ENCODE measurements at regions not wholly inside any gene's neighbourhood (a gene's known extent, or its start where the extent isn't known, plus 50 kb on each side); places are given as distances from the start of the nearest gene placed in this dataset.

DNA sequence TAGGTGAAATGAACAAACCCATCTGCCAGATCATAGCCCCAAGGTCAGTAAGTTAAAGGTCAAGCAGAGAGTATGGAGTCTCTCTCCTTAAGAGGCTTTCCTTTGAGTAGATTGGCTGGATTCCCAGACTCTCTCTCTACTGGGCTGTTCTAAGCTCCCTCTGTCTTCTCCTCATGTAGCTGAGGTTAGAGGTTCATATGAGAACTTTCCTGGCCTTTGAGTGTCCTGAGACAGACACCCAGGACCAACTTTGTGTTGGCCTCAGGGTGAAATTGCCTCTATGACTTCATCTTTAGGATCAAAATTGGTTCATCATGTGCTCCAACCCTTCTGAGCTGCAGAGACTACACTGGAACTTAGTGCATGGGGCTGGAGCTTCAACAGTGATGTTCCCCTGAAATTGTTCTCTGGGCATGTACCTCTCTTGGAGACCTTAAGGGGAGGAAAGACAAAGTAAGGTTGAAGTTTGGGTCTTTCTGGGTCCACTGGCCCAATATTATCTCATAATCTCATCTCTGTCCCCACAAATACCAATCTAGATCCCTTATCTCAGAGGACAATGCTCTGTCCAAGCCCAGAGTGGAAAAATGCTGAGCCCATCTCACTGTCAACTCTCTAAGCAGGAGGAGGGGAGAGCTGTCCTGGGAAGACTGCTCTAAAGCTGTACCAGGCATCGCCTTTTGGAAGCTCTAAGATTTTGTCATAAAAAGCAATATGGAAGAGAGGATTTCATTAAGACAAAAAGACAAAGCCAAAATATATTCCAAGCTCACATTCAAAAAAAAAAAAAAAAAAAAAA is 177.3 kb upstream of the ARL4C start:
- DNase-seq: no peak

DNA sequence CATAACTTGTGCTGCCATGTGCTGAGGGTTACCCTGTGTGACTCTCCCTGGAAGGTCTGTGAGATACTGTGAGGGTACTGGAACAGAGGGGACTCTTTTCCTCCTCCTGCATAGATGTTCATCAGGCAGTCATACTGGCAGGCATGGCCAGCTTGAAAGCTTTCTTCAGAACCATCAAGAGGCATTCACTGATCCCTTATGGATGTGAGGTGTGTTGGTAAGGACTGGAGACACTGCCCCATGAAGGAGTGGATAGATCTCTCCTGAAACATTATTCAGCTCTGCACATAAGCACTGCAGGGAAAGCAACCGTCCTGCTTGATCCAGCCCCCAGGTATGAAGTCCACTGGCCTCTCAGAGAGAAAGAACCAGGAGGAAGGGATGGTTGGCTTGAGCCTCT is 176.6 kb upstream of the ARL4C start:
- DNase-seq: no peak

- no peak for DNase-seq
These were observed 175.7 kb upstream of the ARL4C start for GRCh38 chr2:234672498-234673150.

GRCh38 chr2:234671716-234672115 is 174.8 kb upstream of the ARL4C start:
- DNase-seq: no peak

DNA sequence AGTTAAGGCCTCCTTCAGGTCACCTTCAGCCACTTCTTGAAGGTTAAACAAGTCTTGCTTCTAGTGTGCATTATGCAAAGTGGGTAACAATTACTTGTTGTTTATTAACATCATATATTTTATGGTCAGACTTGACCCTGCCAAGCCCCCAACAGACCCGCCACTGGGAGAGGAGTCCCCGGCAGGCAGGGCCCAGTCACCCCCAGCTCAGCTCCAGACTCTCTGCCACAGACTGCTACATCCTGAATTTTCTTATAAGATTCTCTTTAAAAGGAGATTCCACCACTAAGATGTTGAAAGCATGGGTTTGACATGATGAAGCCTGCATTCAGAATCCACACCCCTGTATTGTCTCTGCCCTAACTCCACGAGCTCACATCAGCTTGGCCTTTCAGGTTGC is 174.3 kb upstream of the ARL4C start:
- no peak for DNase-seq

DNA sequence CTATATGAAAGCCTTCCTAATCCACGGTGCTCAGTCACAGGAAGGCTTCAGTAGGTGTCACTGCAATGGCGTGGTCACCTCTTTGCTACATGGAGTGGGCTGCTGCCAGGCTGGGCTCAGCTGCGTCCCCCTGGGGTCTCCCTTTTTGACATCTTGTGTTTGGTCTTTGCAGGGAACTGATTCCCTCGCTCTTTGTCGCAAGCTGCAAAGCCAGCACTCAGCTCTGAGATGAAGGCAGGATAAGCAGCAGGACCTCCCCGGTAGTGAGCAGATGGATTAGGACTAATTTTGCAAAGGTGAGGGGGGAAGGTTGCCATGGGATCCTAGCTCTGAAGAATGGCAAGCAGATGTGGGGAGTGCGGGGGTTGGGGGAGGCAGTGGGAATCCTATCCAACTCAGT is 173.9 kb upstream of the ARL4C start:
- DNase-seq: no peak

DNA sequence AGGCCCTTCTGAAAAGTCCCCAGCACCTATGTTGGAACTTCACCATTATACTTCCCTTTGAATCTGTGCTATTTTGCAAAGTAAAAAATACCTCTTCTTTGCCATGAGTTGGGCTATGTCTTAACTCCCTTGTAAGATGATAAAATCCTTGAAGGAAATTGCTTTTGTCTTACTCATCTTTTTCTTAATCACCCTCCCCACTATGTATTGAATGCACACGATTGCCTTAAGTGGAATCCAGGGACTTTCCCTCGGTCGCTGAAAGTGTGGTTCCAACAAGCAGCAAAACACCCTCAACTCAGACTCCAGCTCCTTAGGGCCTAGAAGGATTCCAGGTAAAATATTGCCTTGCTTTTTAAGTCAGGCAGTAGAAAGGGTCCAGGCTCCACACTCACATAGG is 173.2 kb upstream of the ARL4C start:
- DNase-seq: no peak

DNA sequence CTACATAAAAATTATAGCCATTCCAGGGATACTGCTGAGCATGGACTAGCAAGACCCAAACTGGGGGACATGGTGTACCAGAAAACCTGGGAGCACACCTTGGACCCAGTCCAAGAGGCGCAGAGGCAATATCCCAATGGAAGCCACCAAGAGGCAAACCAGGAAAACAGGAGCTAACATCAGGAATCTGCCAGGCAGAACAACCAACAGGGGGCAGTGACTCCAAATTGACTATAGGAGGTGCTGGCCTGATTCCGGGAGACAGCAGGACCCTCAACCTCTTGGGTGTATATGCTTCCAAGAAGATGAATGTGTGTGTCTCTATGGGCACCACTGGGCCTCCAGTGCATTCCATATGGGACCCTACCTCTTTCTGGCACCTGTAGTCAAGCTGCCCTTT is 172.7 kb upstream of the ARL4C start:
- no peak for DNase-seq

- DNase-seq: no peak
These were observed 172.1 kb upstream of the ARL4C start for GRCh38 chr2:234669001-234669400.

DNA sequence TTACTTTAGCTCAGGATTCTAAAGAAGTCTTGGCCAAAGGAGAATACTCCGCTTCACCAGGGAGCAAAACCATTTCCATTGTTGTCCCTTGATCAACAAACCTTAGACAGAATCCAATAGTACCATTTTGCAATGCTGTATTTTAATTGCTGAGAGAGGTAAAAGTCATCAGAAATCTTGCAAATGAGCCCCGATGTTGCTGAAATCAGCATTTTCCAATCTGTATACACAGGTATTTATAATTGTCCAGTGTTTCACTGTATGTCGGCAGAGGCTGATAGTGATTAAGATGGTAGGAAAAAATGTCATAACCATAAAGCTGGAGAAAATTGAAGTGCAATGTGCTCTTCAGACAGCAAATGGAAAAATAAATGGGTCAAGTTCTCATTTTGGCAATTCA is 170.0 kb upstream of the ARL4C start:
- no peak for DNase-seq

DNA sequence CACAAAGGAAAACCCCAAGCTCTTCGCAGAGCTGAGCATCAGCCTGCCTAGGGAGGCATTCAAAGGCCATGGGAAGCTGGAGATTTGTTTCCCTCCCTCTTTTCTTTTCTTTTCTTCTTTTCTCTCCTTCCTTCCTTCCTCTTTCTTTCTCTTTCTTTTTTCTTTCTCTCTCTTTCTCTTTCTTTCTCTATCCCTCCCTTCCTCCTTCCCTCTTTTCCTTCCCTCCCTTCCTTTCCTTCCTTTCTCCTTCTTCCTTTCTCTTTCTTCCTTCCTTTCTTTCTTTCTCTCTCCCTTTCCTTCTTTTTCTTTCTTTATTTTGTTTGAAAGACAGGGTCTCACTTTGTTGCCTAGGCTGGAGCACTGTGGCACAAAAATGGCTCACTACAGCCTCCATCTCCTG is 168.4 kb upstream of the ARL4C start:
- DNase-seq: no peak

GRCh38 chr2:234661849-234662248 is 165.0 kb upstream of the ARL4C start:
- no peak for DNase-seq

- DNase-seq: no peak
These were observed 164.3 kb upstream of the ARL4C start for GRCh38 chr2:234661175-234661574.

- DNase-seq: no peak
These were observed 158.8 kb upstream of the ARL4C start for GRCh38 chr2:234655706-234656105.

DNA sequence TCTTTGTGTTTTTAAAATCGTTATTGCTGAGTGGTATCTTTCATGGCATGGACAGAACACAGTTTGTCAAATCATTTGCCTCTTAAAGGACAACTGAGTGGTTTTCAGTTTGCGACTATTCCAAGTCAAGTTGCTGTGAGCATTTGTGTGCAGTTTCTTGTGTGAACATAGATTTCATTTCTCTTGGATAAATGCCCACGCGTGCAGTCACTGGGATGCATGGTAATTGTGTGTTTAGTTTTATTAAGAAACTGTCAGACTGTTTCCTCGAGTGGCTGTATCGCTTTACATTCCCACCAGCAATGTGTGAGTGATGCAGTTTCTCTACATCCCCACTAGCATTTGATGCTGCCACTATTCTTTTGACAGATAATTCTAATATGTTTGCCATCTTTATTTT is 154.0 kb upstream of the ARL4C start:
- no peak for DNase-seq

- no peak for DNase-seq
These were observed 153.1 kb upstream of the ARL4C start for GRCh38 chr2:234649951-234650350.

GRCh38 chr2:234643407-234643806 is 146.5 kb upstream of the ARL4C start:
- no peak for DNase-seq

- DNase-seq: no peak
These were observed 144.2 kb upstream of the ARL4C start for GRCh38 chr2:234641086-234641485.

DNA sequence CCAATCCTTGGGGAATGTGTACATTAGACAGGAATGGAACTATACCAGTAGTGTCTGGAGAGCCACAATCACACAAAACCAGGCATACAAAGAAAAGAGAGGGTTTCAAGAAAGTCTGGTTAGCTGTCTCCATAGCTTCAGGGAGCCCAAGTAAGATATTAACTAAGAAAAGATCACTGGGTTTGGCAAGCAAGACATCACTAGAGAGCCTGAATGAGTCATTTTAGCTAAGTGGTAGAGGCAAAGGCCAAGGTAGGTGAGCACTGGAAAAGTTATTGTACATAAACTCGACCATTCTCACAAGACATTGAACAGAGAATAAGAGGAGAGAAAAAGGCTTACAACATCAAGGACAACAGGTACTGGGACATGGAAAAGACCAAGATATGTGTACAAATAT is 143.8 kb upstream of the ARL4C start:
- DNase-seq: no peak

DNA sequence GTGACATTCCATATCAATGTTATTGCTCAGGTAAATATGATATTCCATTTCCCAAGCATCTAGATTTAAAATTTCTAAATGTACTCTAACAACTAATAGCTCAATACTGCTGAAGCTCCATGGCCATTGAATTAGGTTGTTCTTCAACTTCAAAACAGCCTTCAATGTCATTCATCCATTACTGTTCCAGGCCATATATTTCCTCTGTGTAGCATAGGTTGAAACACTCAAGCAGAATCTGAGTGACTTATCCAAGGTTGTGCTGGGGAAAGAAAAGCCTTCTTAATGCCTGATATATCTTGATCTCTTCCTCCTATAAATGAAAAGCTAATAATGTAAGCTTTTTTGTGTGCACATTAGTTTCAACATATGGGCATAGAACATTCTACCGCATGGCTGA is 142.1 kb upstream of the ARL4C start:
- no peak for DNase-seq

GRCh38 chr2:234635284-234635683 is 138.4 kb upstream of the ARL4C start:
- no peak for DNase-seq

- no peak for DNase-seq
These were observed 136.8 kb upstream of the ARL4C start for GRCh38 chr2:234633581-234634230.

GRCh38 chr2:234632527-234633391 is 135.9 kb upstream of the ARL4C start:
- DNase-seq: no peak

Data from hippocampal formation (tissue), 2 donors.